BLaER1 (cell line): ENCODE measurements at regions not wholly inside any gene's neighbourhood (a gene's known extent, or its start where the extent isn't known, plus 50 kb on each side); places are given as distances from the start of the nearest gene placed in this dataset.

ENCODE experiments used
- H3K27ac ChIP-seq: shearing (Covaris generic); formaldehyde crosslinking; 2 replicates; pipeline ENCODE4 v1.8.1; 2022
- H3K27me3 ChIP-seq: shearing (Covaris generic); formaldehyde crosslinking; 2 replicates; pipeline ENCODE4 v1.8.1; 2022
- H3K36me3 ChIP-seq: shearing (Covaris generic); formaldehyde crosslinking; 2 replicates; pipeline ENCODE4 v1.8.1; 2022
- H3K4me1 ChIP-seq: shearing (Covaris generic); formaldehyde crosslinking; 2 replicates; pipeline ENCODE4 v1.8.1; 2022
- H3K4me2 ChIP-seq: shearing (Covaris generic); formaldehyde crosslinking; 2 replicates; pipeline ENCODE4 v1.8.1; 2022
- H3K4me3 ChIP-seq: shearing (Covaris generic); formaldehyde crosslinking; 2 replicates; pipeline ENCODE4 v1.8.1; 2022
- H3K9ac ChIP-seq: shearing (Covaris generic); formaldehyde crosslinking; 2 replicates; pipeline ENCODE4 v1.8.1; 2022
- H3K9me3 ChIP-seq: shearing (Covaris generic); formaldehyde crosslinking; 2 replicates; pipeline ENCODE4 v1.8.1; 2022
- H4K20me1 ChIP-seq: shearing (Covaris generic); formaldehyde crosslinking; 2 replicates; pipeline ENCODE4 v1.8.1; 2022
- Cebpa-rat ChIP-seq: shearing (Covaris generic); IDR thresholded peaks from 2 replicates; pipeline ENCODE4 v1.8.1; 2022

DNA sequence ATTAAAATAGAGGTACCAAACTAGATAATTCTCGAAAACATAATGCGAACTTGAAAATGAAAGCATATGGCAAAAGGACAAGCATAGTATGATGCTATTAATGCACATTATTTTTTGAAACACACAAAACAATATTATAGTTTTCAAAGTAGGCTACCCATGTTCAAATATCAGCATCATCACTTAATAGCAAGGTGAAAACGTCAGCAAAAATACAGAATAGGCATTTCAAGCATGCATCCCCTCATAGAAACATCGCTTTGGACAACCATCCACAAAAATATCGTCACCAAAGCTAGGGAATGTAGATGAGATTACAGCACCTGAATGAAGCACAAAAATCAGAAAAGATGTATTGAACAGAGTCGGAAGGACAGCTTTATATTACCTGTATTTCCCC lies 814.5 kb upstream of the LRRC4C start:
- H3K27me3 ChIP-seq, result no peaks in the 10 kb centered on the region
- H3K9ac ChIP-seq, result no peak overlapping the region
- H3K4me1 ChIP-seq, result no peaks in the 10 kb centered on the region
- H3K36me3 ChIP-seq, result no peaks in the 10 kb centered on the region
- H3K9me3 ChIP-seq, result peaks cover 14% of the 10 kb centered on the region; the same call in 1 of the 2 replicates
- H3K27ac ChIP-seq, result no peak overlapping the region
- no peak for TF ChIP-seq Cebpa-rat
- H3K4me3 ChIP-seq, result no peak overlapping the region
- no peak overlapping the region for H3K4me2 ChIP-seq
- H4K20me1 ChIP-seq, result no peaks in the 10 kb centered on the region

DNA sequence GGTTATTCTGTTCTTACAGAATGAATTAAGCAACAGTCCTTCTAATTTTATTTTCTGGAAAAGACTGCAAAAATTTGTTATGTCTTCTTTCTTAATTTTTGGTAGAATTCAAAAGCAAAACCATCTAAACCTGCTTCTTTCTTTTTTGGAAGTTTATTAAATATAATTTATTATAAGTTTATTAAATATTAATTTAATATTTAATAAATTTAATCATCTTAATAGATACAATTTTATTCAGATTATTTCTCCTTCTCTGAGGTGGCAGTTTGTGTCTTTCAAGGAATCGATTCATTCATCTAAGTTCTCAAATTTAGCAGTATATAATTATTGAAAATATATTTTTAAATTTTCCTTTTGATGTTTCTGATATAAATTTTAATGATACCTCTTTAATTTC lies 837.5 kb upstream of the LRRC4C start:
- no peaks in the 10 kb centered on the region for H3K9me3 ChIP-seq
- no peak overlapping the region for H3K4me3 ChIP-seq
- H4K20me1 ChIP-seq, result no peaks in the 10 kb centered on the region
- no peak overlapping the region for H3K27ac ChIP-seq
- H3K9ac ChIP-seq, result no peak overlapping the region
- H3K36me3 ChIP-seq, result no peaks in the 10 kb centered on the region
- no peaks in the 10 kb centered on the region for H3K27me3 ChIP-seq
- H3K4me2 ChIP-seq, result no peak overlapping the region
- H3K4me1 ChIP-seq, result no peaks in the 10 kb centered on the region
- no peak for TF ChIP-seq Cebpa-rat

GRCh38 chr11:42299780-42300179 lies 840.3 kb upstream of the LRRC4C start:
- Histone ChIP-seq H3K27me3 (no peaks in the 10 kb centered on the region), H4K20me1 (no peaks in the 10 kb centered on the region), H3K4me3 (no peak overlapping the region), H3K4me2 (no peak overlapping the region), H3K27ac (no peak overlapping the region), H3K36me3 (no peaks in the 10 kb centered on the region), H3K9me3 (no peaks in the 10 kb centered on the region), H3K9ac (no peak overlapping the region), H3K4me1 (no peaks in the 10 kb centered on the region)
- TF ChIP-seq Cebpa-rat, result no peak

- Histone ChIP-seq H3K27me3 (no peaks in the 10 kb centered on the region), H3K4me2 (no peak overlapping the region), H3K36me3 (no peaks in the 10 kb centered on the region), H3K9ac (no peak overlapping the region), H3K4me3 (no peak overlapping the region), H4K20me1 (no peaks in the 10 kb centered on the region), H3K9me3 (no peaks in the 10 kb centered on the region), H3K27ac (no peak overlapping the region), H3K4me1 (no peaks in the 10 kb centered on the region)
- no peak for TF ChIP-seq Cebpa-rat
Observed at GRCh38 chr11:42301777-42302176, 842.3 kb upstream of the LRRC4C start.

DNA sequence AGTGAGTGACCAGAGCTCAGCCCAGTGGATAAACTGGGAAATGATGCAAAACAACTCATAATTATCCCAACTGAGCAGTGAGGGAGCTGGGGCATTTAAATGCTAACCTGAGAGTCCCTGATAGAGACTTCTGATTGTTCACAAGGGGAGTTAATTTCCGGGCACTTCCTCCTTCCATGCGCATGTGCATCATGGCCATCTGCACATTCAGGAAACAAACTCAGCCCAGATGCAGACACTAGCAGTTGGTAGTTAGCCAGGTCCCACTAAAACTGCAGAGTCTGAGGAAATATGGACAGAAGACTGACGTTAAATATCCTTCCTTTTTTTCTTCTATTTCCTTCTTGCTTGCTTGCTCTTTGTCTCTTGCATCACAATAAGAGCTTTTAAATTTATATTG lies 852.1 kb upstream of the LRRC4C start:
- H3K27ac ChIP-seq, result no peak overlapping the region
- H3K27me3 ChIP-seq, result no peaks in the 10 kb centered on the region
- H4K20me1 ChIP-seq, result no peaks in the 10 kb centered on the region
- H3K36me3 ChIP-seq, result no peaks in the 10 kb centered on the region
- H3K9me3 ChIP-seq, result no peaks in the 10 kb centered on the region
- peak overlapping the region; percentile 11 for H3K4me2 ChIP-seq
- no peak overlapping the region for H3K4me3 ChIP-seq
- H3K4me1 ChIP-seq, result peaks cover 8% of the 10 kb centered on the region
- no peak for TF ChIP-seq Cebpa-rat
- H3K9ac ChIP-seq, result no peak overlapping the region

- no peaks in the 10 kb centered on the region for H3K9me3 ChIP-seq
- H3K4me3 ChIP-seq, result no peak overlapping the region
- H3K36me3 ChIP-seq, result no peaks in the 10 kb centered on the region
- no peak overlapping the region for H3K27ac ChIP-seq
- TF ChIP-seq Cebpa-rat, result no peak
- H3K4me2 ChIP-seq, result peak overlapping the region; percentile 11; the same call in 1 of the 2 replicates
- H3K9ac ChIP-seq, result no peak overlapping the region
- no peaks in the 10 kb centered on the region for H4K20me1 ChIP-seq
- peaks cover 8% of the 10 kb centered on the region for H3K4me1 ChIP-seq
- no peaks in the 10 kb centered on the region for H3K27me3 ChIP-seq
Observed at GRCh38 chr11:42311944-42312343, 852.5 kb upstream of the LRRC4C start.

GRCh38 chr11:42315267-42315666 lies 855.8 kb upstream of the LRRC4C start:
- H3K27ac ChIP-seq, result no peak overlapping the region
- no peak overlapping the region for H3K4me3 ChIP-seq
- no peak for TF ChIP-seq Cebpa-rat
- no peaks in the 10 kb centered on the region for H3K27me3 ChIP-seq
- H3K9ac ChIP-seq, result no peak overlapping the region
- no peaks in the 10 kb centered on the region for H3K36me3 ChIP-seq
- H3K4me1 ChIP-seq, result peaks cover 8% of the 10 kb centered on the region
- H3K9me3 ChIP-seq, result no peaks in the 10 kb centered on the region
- H3K4me2 ChIP-seq, result no peak overlapping the region
- no peaks in the 10 kb centered on the region for H4K20me1 ChIP-seq

DNA sequence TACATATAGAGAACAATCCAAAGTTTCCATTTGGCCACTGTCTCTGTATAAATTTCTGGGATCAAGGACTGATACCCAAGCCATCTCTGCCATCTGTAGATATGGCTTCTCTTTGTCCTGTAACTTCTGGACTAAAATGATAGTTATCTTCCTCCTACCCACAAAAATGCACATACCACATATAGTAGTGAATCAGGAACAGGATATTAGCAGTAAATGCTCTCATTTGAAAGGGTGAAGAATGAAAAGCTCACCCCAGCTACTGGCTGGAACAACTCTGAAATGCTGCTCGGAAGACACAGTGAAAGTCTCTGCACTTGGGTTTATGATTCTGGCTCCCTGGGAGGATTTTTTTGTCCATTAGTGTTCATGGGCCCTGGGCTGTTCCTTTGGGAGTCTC lies 856.4 kb upstream of the LRRC4C start:
- H3K27me3 ChIP-seq, result no peaks in the 10 kb centered on the region
- H3K4me2 ChIP-seq, result no peak overlapping the region

DNA sequence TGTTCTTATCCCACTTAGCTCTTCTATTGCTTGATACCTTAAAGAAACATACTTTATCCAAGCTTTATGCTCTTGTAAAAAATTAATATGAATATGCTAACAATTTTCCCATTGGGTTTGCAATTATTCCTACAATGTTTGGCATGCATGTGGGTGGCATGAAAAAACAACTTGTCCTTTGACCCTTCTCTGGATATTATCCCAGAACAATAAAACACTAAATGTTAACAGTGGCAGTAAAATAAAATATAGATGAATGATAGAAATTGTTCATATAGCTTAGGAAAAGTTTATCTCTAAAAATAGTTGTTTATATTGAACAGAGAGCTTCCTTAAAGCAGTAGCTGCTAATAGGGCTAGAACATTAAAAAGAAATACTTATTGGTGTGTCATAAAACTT lies 860.5 kb upstream of the LRRC4C start:
- Histone ChIP-seq H3K9me3 (no peaks in the 10 kb centered on the region), H3K27ac (no peak overlapping the region), H3K4me2 (no peak overlapping the region)

More for the DNA sequence above, 856.4 kb upstream of the LRRC4C start:
- Histone ChIP-seq H3K9ac (no peak overlapping the region), H3K4me3 (no peak overlapping the region), H3K27ac (no peak overlapping the region), H3K9me3 (no peaks in the 10 kb centered on the region), H4K20me1 (no peaks in the 10 kb centered on the region), H3K4me1 (peaks cover 8% of the 10 kb centered on the region), H3K36me3 (no peaks in the 10 kb centered on the region)
- no peak for TF ChIP-seq Cebpa-rat

GRCh38 chr11:42329929-42330565 lies 870.6 kb upstream of the LRRC4C start:
- Histone ChIP-seq H3K9me3 (peaks cover 5% of the 10 kb centered on the region), H3K4me2 (no peak overlapping the region), H4K20me1 (no peaks in the 10 kb centered on the region), H3K9ac (no peak overlapping the region), H3K4me3 (no peak overlapping the region), H3K4me1 (no peaks in the 10 kb centered on the region), H3K27ac (no peak overlapping the region), H3K27me3 (no peaks in the 10 kb centered on the region), H3K36me3 (no peaks in the 10 kb centered on the region)
- no peak for TF ChIP-seq Cebpa-rat

More for the DNA sequence above, 860.5 kb upstream of the LRRC4C start:
- no peaks in the 10 kb centered on the region for H4K20me1 ChIP-seq
- no peak overlapping the region for H3K9ac ChIP-seq
- no peaks in the 10 kb centered on the region for H3K4me1 ChIP-seq
- H3K27me3 ChIP-seq, result no peaks in the 10 kb centered on the region
- no peak for TF ChIP-seq Cebpa-rat
- no peaks in the 10 kb centered on the region for H3K36me3 ChIP-seq
- no peak overlapping the region for H3K4me3 ChIP-seq

DNA sequence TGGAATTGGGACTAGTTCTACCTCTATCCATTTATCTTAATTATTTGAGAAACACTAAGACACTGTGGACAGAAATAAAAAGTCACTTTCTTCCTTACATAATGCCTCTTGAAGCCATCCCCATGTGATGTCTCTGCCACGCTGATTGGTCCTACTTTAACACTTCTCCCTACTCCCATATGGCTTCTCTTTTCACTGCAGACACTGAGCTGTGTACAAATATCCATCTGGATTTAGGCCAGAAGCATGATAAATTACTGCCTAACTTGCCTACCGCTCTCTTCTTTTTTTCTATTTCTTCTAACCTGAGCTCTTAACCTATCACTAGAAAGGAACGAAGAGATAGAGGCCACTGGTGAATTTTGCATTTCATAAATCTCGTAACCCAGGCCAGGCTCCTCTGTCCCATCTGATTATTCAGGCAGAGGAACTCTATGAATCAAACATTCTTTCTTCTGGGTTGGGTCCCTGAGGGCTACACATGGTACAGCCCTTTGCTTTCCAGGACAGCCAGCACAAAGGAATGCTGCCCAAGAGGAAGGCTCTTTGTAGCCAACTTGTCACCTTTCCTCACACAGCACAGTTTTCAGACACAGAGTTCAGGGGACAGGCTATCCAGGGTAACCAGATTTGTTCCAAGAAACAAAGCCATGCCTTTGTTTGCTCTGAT lies 878.5 kb upstream of the LRRC4C start:
- Histone ChIP-seq H3K9me3 (peaks cover 5% of the 10 kb centered on the region), H3K27me3 (no peaks in the 10 kb centered on the region), H3K9ac (no peak overlapping the region), H3K4me3 (no peak overlapping the region), H3K27ac (no peak overlapping the region), H4K20me1 (no peaks in the 10 kb centered on the region), H3K4me1 (no peaks in the 10 kb centered on the region), H3K4me2 (no peak overlapping the region), H3K36me3 (no peaks in the 10 kb centered on the region)
- TF ChIP-seq Cebpa-rat, result no peak
